Stimulated activated CD8-positive, alpha-beta memory T cell treated with anti-CD3 and anti-CD28 coated beads, Interleukin-4, amount 100 ng/mL, for 4 hours (primary cell): ENCODE measurements at regions not wholly inside any gene's neighbourhood (a gene's known extent, or its start where the extent isn't known, plus 50 kb on each side); places are given as distances from the start of the nearest gene placed in this dataset.
"Not testable (repeated sequence)": the region's sequence is repeated elsewhere in the genome, so short reads cannot be mapped to it uniquely, and the experiment has no call there.

ENCODE experiments used
- DNase-seq, 2 donors: peaks; one replicate each; pipeline ENCODE4 v3.0.0-alpha.2; 2020; ENCODE audit warnings: low read depth in 2 of 2, low spot score in 1 of 2

DNA sequence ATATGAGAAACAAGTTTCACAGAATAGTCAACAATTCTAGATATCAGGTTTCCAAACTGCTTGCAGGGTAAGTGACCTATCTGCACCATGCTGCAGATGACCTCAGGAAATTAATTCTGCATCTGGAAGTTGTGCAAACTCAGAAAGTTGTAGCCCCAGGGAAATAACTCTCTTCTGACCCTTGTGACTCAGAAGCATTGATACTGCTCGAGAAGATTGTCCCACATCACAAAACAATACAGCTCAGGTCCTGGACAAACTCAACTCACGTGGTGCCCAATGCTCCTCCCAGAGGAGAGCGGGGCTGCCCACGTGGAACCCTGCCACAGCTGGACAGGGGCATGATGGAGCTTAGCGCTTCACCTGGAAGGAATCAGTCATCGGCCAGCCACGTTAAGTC is 221.9 kb upstream of the LRRC61 start:
- DNase-seq: not testable (repeated sequence)

DNA sequence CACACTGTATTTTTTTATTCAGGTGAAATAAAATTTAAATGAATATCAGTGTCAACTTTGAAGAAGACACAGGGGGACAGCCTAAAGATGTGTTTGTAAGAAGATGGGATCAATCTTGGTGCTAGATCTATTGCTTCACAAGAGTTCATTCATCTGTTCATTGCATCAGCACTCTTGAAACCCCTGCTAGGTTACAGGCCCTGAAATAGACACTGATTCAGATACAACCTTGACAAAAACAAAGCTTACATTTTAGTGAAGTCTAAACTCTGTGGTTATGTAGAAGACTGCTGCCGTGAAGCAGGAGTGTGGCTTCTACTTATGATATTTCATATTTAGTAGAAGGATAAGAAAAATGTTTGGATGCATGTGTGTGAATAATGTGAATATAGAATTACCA is 215.9 kb upstream of the LRRC61 start:
- not testable (repeated sequence) for DNase-seq

DNA sequence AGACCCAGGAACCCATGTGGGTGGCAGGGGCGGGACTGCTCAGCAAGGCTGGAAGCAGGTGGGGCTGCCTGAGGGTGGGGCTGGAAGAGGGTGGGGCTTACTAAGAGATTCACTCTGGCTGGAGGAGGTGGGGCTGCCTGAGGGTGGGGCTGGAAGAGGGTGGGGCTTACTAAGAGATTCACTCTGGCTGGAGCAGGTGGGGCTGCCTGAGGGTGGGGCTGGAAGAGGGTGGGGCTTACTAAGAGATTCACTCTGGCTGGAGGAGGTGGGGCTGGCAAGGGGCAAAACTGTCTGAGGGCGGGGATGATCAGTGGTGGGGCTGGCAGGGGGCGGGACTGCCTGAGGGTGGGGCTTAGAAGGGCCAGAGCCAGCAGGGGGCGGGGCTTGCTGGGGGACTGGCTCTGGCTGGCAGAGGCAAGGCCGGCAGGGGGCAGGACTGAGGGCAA is 212.8 kb upstream of the LRRC61 start:
- DNase-seq: not testable (repeated sequence)

GRCh38 chr7:150110882-150111281 is 212.3 kb upstream of the LRRC61 start:
- not testable (repeated sequence) for DNase-seq

DNA sequence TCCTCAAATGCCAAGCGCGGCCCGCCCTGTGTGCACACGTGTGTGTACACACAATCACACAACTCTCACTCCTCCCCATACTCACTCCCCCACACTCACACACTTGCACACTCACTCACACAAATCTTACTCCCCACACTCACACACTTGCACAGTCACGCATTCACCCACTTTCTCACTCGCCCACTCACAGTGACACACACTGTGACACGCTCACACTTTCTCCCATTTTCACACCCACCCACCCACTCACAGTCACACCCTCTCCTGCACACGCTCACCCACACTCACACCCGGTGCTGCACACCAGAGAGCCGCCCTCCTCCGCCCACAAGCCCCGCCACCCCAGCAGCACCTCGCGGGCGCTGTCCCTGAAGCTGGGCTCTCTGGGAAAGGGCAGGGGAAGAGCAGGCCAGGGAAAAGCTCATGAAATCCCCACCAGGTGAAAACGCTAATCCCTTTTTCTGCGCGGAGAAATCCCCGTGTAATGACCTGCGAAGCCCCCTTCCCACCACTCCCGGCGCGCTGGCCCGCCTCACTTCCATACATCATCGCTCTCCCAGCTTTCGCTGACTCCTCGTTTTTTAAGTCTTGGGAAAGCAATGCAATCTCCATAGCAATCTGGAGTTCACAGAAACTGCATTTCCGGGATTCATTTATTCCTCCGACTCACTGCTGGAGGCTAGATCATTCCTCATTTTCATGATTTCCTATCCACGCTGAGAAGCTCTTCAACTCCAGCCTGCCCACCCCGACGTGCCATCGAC is 211.6 kb upstream of the LRRC61 start:
- DNase-seq: not testable (repeated sequence)

- DNase-seq: not testable (repeated sequence)
Observed at GRCh38 chr7:150113301-150113700, 209.9 kb upstream of the LRRC61 start.

DNA sequence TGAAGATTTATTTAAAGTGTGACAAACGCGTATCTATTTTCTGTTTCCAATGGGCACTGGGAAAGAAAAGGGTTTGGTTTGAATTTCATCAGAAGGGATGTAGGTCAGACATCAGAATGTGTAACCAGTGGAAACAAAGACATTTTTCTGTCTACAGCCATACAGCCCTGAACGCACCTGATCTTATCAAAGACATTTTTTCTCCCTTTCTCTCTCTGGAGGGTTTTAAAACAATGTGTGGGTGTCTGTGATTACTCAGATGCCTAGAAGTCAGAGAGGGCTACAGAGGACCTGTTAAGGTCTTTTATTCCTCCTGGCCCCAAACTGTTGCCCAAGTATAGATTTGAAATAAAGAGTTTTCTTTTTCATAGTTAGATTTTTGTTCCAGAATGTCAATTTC is 208.6 kb upstream of the LRRC61 start:
- DNase-seq: not testable (repeated sequence)

DNA sequence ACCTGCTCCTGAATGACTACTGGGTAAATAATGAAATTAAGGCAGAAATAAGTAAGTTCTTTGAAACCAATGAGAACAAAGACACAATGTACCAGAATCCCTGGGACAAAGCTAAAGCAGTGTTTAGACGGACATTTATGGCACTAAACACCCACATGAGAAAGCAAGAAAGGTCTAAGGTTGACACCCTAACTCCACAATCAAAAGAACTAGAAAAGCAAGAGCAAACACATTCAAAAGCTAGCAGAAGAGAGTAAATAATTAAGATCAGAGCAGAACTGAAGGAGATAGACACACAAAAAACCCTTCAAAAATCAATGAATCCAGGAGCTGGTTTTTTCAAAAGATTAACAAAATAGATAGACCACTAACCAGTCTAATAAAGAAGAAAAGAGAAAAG is 203.2 kb upstream of the LRRC61 start:
- not testable (repeated sequence) for DNase-seq

DNA sequence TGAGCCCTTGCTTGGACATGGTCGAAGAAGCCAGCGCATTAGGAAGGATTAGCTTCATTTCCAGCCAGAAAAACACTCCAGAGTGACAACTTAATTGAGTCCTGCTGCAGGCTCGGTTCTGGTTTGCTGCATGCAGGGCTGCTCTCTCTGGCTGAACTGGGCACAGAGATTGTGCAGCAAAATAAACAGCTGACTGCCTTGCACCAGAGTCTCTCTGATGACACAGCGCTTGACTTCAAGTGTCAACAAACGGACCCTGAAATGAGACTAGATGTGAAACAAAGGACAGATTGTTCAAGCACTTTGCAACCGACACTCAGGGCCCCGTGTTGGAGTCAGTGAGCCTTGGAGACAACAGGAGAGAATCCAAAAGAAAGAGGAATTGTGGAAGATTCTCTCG is 197.3 kb upstream of the LRRC61 start:
- not testable (repeated sequence) for DNase-seq

- not testable (repeated sequence) for DNase-seq
Observed at GRCh38 chr7:150134451-150134850, 188.7 kb upstream of the LRRC61 start.

DNA sequence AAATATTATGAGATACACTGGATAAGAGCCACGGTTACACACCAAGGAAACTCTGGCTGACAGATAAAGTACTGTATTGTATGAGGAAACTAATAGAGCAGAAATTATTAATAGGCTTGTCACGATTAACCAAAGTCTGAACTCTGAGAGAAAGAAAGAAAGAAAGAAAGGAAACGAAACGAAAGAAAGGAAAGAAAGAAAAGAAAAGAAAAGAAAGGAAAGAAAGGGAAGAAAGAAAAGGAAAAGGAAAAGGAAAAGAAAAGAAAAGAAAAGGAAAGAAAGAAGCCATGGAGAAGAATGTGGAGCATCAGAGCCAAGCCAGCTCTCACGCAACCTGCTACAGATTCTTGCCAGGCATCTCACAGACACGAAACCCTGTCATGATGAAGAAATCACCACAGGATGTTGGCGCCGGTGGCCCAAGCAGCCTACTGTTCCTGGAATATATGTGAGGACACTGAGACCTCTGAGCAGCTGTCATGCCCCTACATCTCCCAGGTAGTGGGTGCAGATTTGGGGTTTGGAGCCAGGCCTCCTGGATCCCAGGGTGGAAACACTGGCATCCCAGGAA is 187.4 kb upstream of the LRRC61 start:
- not testable (repeated sequence) for DNase-seq

GRCh38 chr7:150139840-150140239 is 183.3 kb upstream of the LRRC61 start:
- not testable (repeated sequence) for DNase-seq

- not testable (repeated sequence) for DNase-seq
Observed at GRCh38 chr7:150141525-150142345, 181.4 kb upstream of the LRRC61 start.

GRCh38 chr7:150146124-150146523 is 177.0 kb upstream of the LRRC61 start:
- DNase-seq: not testable (repeated sequence)

DNA sequence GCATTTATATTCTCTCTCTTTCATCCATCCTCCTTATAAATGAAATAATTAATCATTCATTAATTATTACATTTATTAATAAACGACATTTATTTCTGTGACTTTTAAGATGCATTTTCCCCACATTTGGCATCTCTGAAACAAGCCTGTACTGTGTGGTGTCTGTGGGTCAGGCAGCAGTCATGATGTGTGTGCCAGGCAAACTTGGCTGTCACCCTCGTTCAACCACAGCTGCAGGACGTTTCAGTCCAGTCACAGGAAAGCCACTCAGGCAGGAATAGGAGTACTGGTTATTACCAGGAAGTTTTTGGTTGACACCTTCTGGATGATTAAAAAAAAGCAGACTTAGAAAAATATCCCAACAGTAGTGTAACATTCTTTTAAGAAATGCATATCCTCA is 175.6 kb upstream of the LRRC61 start:
- DNase-seq: not testable (repeated sequence)

GRCh38 chr7:150156015-150156414 is 167.1 kb upstream of the LRRC61 start:
- not testable (repeated sequence) for DNase-seq

DNA sequence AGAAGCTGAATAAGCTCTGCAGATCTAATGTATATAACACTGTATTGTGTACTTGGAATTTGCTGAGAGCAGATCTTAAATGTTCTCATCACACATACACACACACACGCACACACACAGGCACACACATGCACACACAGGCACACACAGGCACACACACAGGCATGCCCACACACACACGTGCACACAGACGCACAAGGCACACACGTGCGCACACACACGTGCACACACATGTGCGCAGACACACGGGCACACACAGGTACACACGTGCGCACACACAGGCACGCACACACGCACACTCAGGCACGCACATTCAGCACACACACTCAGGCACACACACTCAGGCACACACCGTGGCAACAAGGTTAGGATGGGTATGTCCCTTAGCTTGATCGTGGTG is 164.5 kb upstream of the LRRC61 start:
- not testable (repeated sequence) for DNase-seq

- not testable (repeated sequence) for DNase-seq
Observed at GRCh38 chr7:150169515-150169914, 153.6 kb upstream of the LRRC61 start.

GRCh38 chr7:150169943-150170490 is 153.1 kb upstream of the LRRC61 start:
- DNase-seq: not testable (repeated sequence)

DNA sequence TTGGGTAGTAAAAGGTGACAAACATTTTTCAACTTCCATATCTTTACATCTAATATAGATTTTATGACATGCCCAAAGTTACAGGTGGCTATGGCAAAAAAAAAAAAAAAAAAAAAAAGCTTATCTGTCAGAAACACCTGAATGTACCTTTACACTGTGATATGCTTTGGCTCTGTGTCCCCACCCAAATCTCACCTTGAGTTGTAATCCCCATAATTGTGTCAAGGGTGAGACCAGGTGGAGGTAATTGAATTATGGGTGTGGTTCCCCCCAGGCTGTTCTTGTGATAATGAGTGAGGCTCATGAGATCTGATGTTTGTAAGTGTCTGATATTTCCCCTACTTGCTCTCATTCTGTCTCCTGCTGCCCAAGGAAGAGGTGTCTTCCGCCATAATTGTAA is 139.6 kb upstream of the LRRC61 start:
- DNase-seq: not testable (repeated sequence)

DNA sequence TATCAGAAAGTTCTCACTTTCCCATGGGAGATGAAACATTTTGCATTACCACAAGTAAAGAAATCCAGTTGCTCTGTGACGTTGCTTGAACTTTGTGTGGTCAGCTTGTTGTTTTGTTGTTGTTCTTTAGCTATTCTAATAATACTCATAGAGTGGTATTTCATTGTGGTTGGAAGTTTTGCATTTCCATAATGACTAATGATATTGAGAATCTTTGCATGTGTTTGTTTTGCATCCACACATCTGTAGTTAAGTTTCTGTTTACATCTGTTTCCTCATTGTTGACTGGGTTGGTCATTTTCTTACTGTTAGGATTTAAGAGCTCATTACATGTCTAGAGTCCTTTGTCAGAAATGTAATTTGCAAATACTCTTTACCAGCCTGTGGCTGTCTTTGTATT is 133.2 kb upstream of the LRRC61 start:
- not testable (repeated sequence) for DNase-seq
